IMR-90 (cell line): ENCODE measurements at regions not wholly inside any gene's neighbourhood (a gene's known extent, or its start where the extent isn't known, plus 50 kb on each side); places are given as distances from the start of the nearest gene placed in this dataset.
A peak's percentile ranks its signal among the peaks of the same experiment; 100 is the strongest.

ENCODE experiments used
- ATAC-seq: fragments of 200-7000 bp; cut with Tn5 transposase; 2 replicates; pipeline ENCODE4 v1.9.1; 2020; ENCODE audit warnings: low read depth, mild to moderate bottlenecking, moderate library complexity
- BruUV-seq: library from RNA; stranded (reverse); fragments of 400-500 nt; replicated peaks from 2 replicates; lab custom pipeline; 2021; lab: Mats Ljungman, UMichigan
- CTCF ChIA-PET: fragments of 300-600 bp; formaldehyde crosslinking; extraction: SDS; loops from one replicate; lab custom pipeline; 2021; ENCODE audit warnings: antibody characterized with exemption; lab: Yijun Ruan, JAX
- POLR2A ChIA-PET: fragments of 300-600 bp; sonication (Branson Sonifier 250); formaldehyde crosslinking; loops from one replicate; lab custom pipeline; 2022; ENCODE audit warnings: antibody characterized with exemption; ENCODE audit not compliant: unreplicated experiment; lab: Charles Lee
- DNase-seq: peaks from one replicate; pipeline ENCODE4 v3.0.0; 2013
- H2AFZ ChIP-seq: replicated peaks from 2 replicates; pipeline ENCODE3; 2013; ENCODE audit warnings: low read length, mild to moderate bottlenecking; ENCODE audit not compliant: poor library complexity
- H2AK5ac ChIP-seq: 2 replicates; pipeline ENCODE4 v1.6.1; 2013; ENCODE audit warnings: low read depth, low read length, inconsistent platforms
- H2AK9ac ChIP-seq: replicated peaks from 2 replicates; pipeline ENCODE3; 2013; ENCODE audit warnings: mild to moderate bottlenecking, low read depth, low read length, moderate library complexity; ENCODE audit not compliant: poor library complexity
- H2BK120ac ChIP-seq: 2 replicates; pipeline ENCODE4 v1.6.1; 2013; ENCODE audit warnings: low read depth, low read length, inconsistent platforms
- H2BK15ac ChIP-seq: 3 replicates; pipeline ENCODE4 v1.6.1; 2013; ENCODE audit warnings: low read depth, low read length, inconsistent platforms
- H2BK20ac ChIP-seq: 2 replicates; pipeline ENCODE4 v1.6.1; 2013; ENCODE audit warnings: low read depth, mild to moderate bottlenecking, inconsistent platforms, low read length, moderate library complexity
- H2BK5ac ChIP-seq: 2 replicates; pipeline ENCODE4 v1.6.1; 2013; ENCODE audit warnings: mild to moderate bottlenecking, low read depth, low read length, inconsistent platforms; ENCODE audit not compliant: poor library complexity, severe bottlenecking
- H3K14ac ChIP-seq: replicated peaks from 2 replicates; pipeline ENCODE4 v1.6.1; 2013; ENCODE audit warnings: low read depth, low read length, inconsistent platforms
- H3K18ac ChIP-seq: 2 replicates; pipeline ENCODE4 v1.6.1; 2013; ENCODE audit warnings: low read depth, low read length, control low read depth
- H3K23ac ChIP-seq: 2 replicates; pipeline ENCODE4 v1.6.1; 2013; ENCODE audit warnings: low read depth, low read length, inconsistent platforms
- H3K27ac ChIP-seq: 2 replicates; pipeline ENCODE4 v1.5.1; 2013; ENCODE audit warnings: mild to moderate bottlenecking, control low read depth, low read length; ENCODE audit not compliant: insufficient read depth
- H3K27me3 ChIP-seq: 2 replicates; pipeline ENCODE4 v1.6.1; 2013; ENCODE audit warnings: low read length; ENCODE audit not compliant: control insufficient read depth, insufficient read depth
- H3K36me3 ChIP-seq: 2 replicates; pipeline ENCODE4 v1.6.1; 2013; ENCODE audit warnings: low read length, mixed read lengths; ENCODE audit not compliant: control insufficient read depth, insufficient read depth
- H3K4ac ChIP-seq: 2 replicates; pipeline ENCODE4 v1.6.1; 2013; ENCODE audit warnings: low read depth, low read length, inconsistent platforms
- H3K4me1 ChIP-seq: 2 replicates; pipeline ENCODE4 v1.6.1; 2013; ENCODE audit warnings: low read length, mixed read lengths; ENCODE audit not compliant: control insufficient read depth, insufficient read depth
- H3K4me2 ChIP-seq: 2 replicates; pipeline ENCODE4 v1.6.1; 2013; ENCODE audit warnings: low read depth, mild to moderate bottlenecking, control low read depth, low read length, moderate library complexity
- H3K4me3 ChIP-seq: 2 replicates; pipeline ENCODE4 v1.5.1; 2013; ENCODE audit warnings: low read depth, mild to moderate bottlenecking, control low read depth, low read length, moderate library complexity; ENCODE audit not compliant: insufficient read depth
- H3K56ac ChIP-seq: 2 replicates; pipeline ENCODE4 v1.6.1; 2013; ENCODE audit warnings: low read length, inconsistent platforms; ENCODE audit not compliant: insufficient read depth; ENCODE audit errors: extremely low read depth
- H3K79me1 ChIP-seq, 2 experiments: 2 replicates each; pipeline ENCODE4 v1.6.1; 2013; ENCODE audit warnings: low read length in 2 of 2, inconsistent platforms in 1 of 2, low read depth in 1 of 2
- H3K9ac ChIP-seq: 2 replicates; pipeline ENCODE4 v1.6.1; 2013; ENCODE audit warnings: low read depth, low read length, control low read depth
- H3K9me1 ChIP-seq: 2 replicates; pipeline ENCODE4 v1.6.1; 2013; ENCODE audit warnings: low read length, inconsistent platforms; ENCODE audit not compliant: insufficient read depth
- H3K9me3 ChIP-seq: 2 replicates; pipeline ENCODE4 v1.6.1; 2013; ENCODE audit warnings: low read length; ENCODE audit not compliant: control insufficient read depth, insufficient read depth
- H4K20me1 ChIP-seq: 2 replicates; pipeline ENCODE4 v1.6.1; 2013; ENCODE audit warnings: low read length, inconsistent platforms; ENCODE audit not compliant: insufficient read depth
- H4K5ac ChIP-seq: 2 replicates; pipeline ENCODE4 v1.6.1; 2013; ENCODE audit warnings: mild to moderate bottlenecking, low read depth, low read length, control low read depth
- H4K8ac ChIP-seq, 2 experiments: 2 replicates each; pipeline ENCODE4 v1.6.1; 2013; ENCODE audit warnings: low read depth in 2 of 2, low read length in 2 of 2, control low read depth in 1 of 2, inconsistent platforms in 1 of 2
- H4K91ac ChIP-seq: 2 replicates; pipeline ENCODE4 v1.6.1; 2013; ENCODE audit warnings: low read depth, low read length, inconsistent platforms; ENCODE audit not compliant: insufficient read depth
- FOS ChIP-seq: fragments of 150-350 bp; IDR thresholded peaks from 2 replicates; pipeline ENCODE4 v1.6.1; 2016; ENCODE audit warnings: low read depth, low read length
- RFX5 ChIP-seq: IDR thresholded peaks from 2 replicates; pipeline ENCODE4 v1.8.0; 2012; ENCODE audit warnings: low read depth, mild to moderate bottlenecking, low read length, moderate library complexity
- WGBS, 2 experiments: methylation state at CpG; one replicate each; pipeline versions ENCODE4 v1.1.5 to v1.1.7; 2013; ENCODE audit warnings: missing lambda C conversion rate in 2 of 2; ENCODE audit not compliant: insufficient read length in 1 of 2; ENCODE audit errors: extremely low coverage in 2 of 2; 5-methylcytosine and 5-hydroxymethylcytosine counted together
- dilution Hi-C: fragments of 300-500 bp; cut with HindIII; formaldehyde crosslinking; loops from one replicate; pipeline ENCODE4 v1.14.3; 2018; ENCODE audit warnings: low sequenced_read_pairs; ENCODE audit not compliant: unreplicated experiment
- in situ Hi-C: fragments of 300-500 bp; cut with MboI; formaldehyde crosslinking; loops from 3 replicates; pipeline ENCODE4 v1.14.3; 2019; ENCODE audit warnings: low sequenced_read_pairs, inconsistent platforms, mixed read lengths
- intact Hi-C: fragments of 100-400 bp; cut with micrococcal nuclease; formaldehyde crosslinking; loops from 2 replicates; pipeline ENCODE4 v1.10.0; 2022
- TF ChIP-seq, protein P1 (sequence below): fragments of 150-350 bp; IDR thresholded peaks from 2 replicates; pipeline ENCODE4 v1.6.1; 2016; ENCODE audit warnings: low read depth, mild to moderate bottlenecking, low read length, moderate library complexity, borderline replicate concordance

DNA sequence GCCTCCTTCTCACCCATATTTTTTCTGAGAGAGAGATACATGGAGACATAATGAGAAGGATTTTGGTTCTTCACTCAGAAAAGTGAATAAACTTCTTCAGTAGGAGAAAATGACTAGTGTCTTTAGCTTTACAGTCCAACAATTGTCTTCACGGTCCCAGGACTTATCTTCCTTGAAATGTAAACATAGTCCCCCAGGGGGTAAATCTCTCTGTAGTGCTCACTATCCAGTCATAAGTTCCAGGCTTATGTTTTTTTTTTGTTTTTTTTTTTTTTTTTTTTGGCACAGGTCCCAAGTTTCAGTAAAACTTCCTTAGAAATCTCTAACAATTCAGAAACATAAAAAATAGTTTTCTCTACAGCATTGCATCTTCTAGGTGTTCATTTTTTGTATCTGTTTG, 890.2 kb upstream of the B3GALT2 start:
- H3K9me3 ChIP-seq = 0 out of 2 replicates have a peak, but pooled peaks cover 2% of the 10 kb centered on the region
- no peak overlapping the region for H2BK120ac ChIP-seq
- H3K27ac ChIP-seq = no peak overlapping the region
- DNase-seq (peak; percentile 66), ATAC-seq (no peak)
- BruUV-seq = no TSS peak
- no peaks in the 10 kb centered on the region for H3K36me3 ChIP-seq
- H3K9me1 ChIP-seq = no peaks in the 10 kb centered on the region
- no peak overlapping the region for H3K4me2 ChIP-seq
- H2AK9ac ChIP-seq = no peak overlapping the region
- CTCF ChIA-PET = interaction anchor here (0.6 to 1.0 kb wide), 3 partner anchors 11 to 1756 kb away, joined by 3 to 6 read pairs (median 5); no protein-coding TSS in a partner anchor
- H3K4ac ChIP-seq = no peak overlapping the region
- no peak overlapping the region for H2AK5ac ChIP-seq
- H2BK15ac ChIP-seq = no peak overlapping the region
- H3K4me1 ChIP-seq = no peaks in the 10 kb centered on the region
- H3K14ac ChIP-seq = 0 out of 2 replicates have a peak overlapping the region, but pooled peaks have one; percentile 80
- H3K4me3 ChIP-seq = no peak overlapping the region
- no peak overlapping the region for H4K91ac ChIP-seq
- no peak overlapping the region for H4K8ac ChIP-seq
- no peak overlapping the region for H3K9ac ChIP-seq
- no peak overlapping the region for H3K23ac ChIP-seq
- H2BK20ac ChIP-seq = no peak overlapping the region
- no peaks in the 10 kb centered on the region for H3K79me1 ChIP-seq
- no peak overlapping the region for H4K5ac ChIP-seq
- no peaks in the 10 kb centered on the region for H4K20me1 ChIP-seq
- no peak overlapping the region for H3K18ac ChIP-seq
- WGBS, 2 experiments = no CpG with 5 or more reads among the region's 1 CpG
- no peaks in the 10 kb centered on the region for H3K27me3 ChIP-seq
- POLR2A ChIA-PET = no interaction called here
- TF ChIP-seq, protein P1, sequence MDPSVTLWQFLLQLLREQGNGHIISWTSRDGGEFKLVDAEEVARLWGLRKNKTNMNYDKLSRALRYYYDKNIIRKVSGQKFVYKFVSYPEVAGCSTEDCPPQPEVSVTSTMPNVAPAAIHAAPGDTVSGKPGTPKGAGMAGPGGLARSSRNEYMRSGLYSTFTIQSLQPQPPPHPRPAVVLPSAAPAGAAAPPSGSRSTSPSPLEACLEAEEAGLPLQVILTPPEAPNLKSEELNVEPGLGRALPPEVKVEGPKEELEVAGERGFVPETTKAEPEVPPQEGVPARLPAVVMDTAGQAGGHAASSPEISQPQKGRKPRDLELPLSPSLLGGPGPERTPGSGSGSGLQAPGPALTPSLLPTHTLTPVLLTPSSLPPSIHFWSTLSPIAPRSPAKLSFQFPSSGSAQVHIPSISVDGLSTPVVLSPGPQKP = no peak
- TF ChIP-seq FOS = no peak
- no peak for TF ChIP-seq RFX5
- in situ Hi-C loops (no loop called here), intact Hi-C loops (no loop called here), dilution Hi-C loops (no loop called here)
- no peak overlapping the region for H2BK5ac ChIP-seq
- H2AFZ ChIP-seq = no peak overlapping the region
- H3K56ac ChIP-seq = no peak overlapping the region
